Sigmoid colon (tissue), 6 donors: ENCODE measurements at regions not wholly inside any gene's neighbourhood (a gene's known extent, or its start where the extent isn't known, plus 50 kb on each side); places are given as distances from the start of the nearest gene placed in this dataset.

Experiments used
- DNase-seq: peaks from one replicate; pipeline ENCODE4 v3.0.0-alpha.2; 2019
- H3K27ac ChIP-seq, 4 donors: fragments of 200-600 bp; sonication (generic); one replicate each; pipeline ENCODE4 v1.5.1; 2016 to 2019; ENCODE audit warnings: mild to moderate bottlenecking in 1 of 4
- H3K27me3 ChIP-seq, 3 donors: fragments of 200-600 bp; sonication (generic); one replicate each; pipeline ENCODE4 v1.5.1; 2019; ENCODE audit warnings: mild to moderate bottlenecking in 1 of 3
- H3K36me3 ChIP-seq, 4 donors: fragments of 200-600 bp; sonication (generic); one replicate each; pipeline ENCODE4 v1.5.1; 2016 to 2019
- H3K4me1 ChIP-seq, 4 donors: fragments of 200-600 bp; sonication (generic); one replicate each; pipeline ENCODE4 v1.5.1; 2017 to 2019
- H3K4me3 ChIP-seq, 4 donors: fragments of 200-600 bp; sonication (generic); one replicate each; pipeline ENCODE4 v1.5.1; 2017 to 2019; ENCODE audit warnings: mild to moderate bottlenecking in 2 of 4, moderate library complexity in 1 of 4
- H3K9me3 ChIP-seq, 4 donors: fragments of 200-600 bp in 3 of 4; sonication (generic) in 3 of 4; one replicate each; pipeline versions ENCODE4 v1.5.1 to v1.6.1; 2013 to 2019
- EP300 ChIP-seq, 4 donors: sonication (generic); formaldehyde crosslinking; IDR thresholded peaks; one replicate each; pipeline ENCODE4 v1.6.1; 2017; ENCODE audit warnings: antibody characterized with exemption in 4 of 4
- POLR2A ChIP-seq, 2 donors: fragments of 450-650 bp; IDR thresholded peaks; one replicate each; pipeline ENCODE4 v1.6.1; 2016; ENCODE audit warnings: antibody characterized with exemption in 2 of 2, mild to moderate bottlenecking in 2 of 2, moderate library complexity in 2 of 2
- POLR2AphosphoS5 ChIP-seq, 4 donors: sonication (generic); formaldehyde crosslinking; IDR thresholded peaks; one replicate each; pipeline ENCODE4 v1.6.1; 2017; ENCODE audit warnings: antibody characterized with exemption in 4 of 4
- WGBS, 2 donors: extraction: QIAGEN DNeasy Blood & Tissue Kit; methylation state at CpG; one replicate each; pipeline ENCODE4 v1.1.7; 2013; 5-methylcytosine and 5-hydroxymethylcytosine counted together
- intact Hi-C: fragments of 100-400 bp; cut with DNase I; formaldehyde crosslinking; loops from one replicate; pipeline ENCODE4 v1.15.1; 2023
- TF ChIP-seq, protein P1 (sequence below), 4 experiments: fragments of 450-650 bp in 3 of 4; fragments of 200-600 bp in 1 of 4; IDR thresholded peaks; one replicate each; pipeline ENCODE4 v1.5.1; 2016 to 2019; ENCODE audit warnings: antibody characterized with exemption in 4 of 4, mild to moderate bottlenecking in 3 of 4, moderate library complexity in 2 of 4
- donor health status: healthy with polysubstance abuse.
- donor health status: healthy.

- Histone ChIP-seq H3K36me3 (no peaks in the 10 kb centered on the region), H3K4me1 (no peaks in the 10 kb centered on the region), H3K27me3 (no peaks in the 10 kb centered on the region), H3K27ac (no peak overlapping the region), H3K9me3 (no peaks in the 10 kb centered on the region), H3K4me3 (no peak overlapping the region)
- intact Hi-C loops, result no loop called here
- TF ChIP-seq POLR2AphosphoS5 (IDR thresholded peaks at IDR 0.05) (no peak), EP300 (IDR thresholded peaks at IDR 0.05) (no peak), POLR2A (IDR thresholded peaks at IDR 0.05) (no peak)
- TF ChIP-seq, protein P1, sequence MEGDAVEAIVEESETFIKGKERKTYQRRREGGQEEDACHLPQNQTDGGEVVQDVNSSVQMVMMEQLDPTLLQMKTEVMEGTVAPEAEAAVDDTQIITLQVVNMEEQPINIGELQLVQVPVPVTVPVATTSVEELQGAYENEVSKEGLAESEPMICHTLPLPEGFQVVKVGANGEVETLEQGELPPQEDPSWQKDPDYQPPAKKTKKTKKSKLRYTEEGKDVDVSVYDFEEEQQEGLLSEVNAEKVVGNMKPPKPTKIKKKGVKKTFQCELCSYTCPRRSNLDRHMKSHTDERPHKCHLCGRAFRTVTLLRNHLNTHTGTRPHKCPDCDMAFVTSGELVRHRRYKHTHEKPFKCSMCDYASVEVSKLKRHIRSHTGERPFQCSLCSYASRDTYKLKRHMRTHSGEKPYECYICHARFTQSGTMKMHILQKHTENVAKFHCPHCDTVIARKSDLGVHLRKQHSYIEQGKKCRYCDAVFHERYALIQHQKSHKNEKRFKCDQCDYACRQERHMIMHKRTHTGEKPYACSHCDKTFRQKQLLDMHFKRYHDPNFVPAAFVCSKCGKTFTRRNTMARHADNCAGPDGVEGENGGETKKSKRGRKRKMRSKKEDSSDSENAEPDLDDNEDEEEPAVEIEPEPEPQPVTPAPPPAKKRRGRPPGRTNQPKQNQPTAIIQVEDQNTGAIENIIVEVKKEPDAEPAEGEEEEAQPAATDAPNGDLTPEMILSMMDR (IDR thresholded peaks at IDR 0.05), result no peak
- WGBS, 2 donors, result 97 to 98% methylated on average over 6 of the region's 6 CpGs
- no peak for DNase-seq
Measured at GRCh38 chr1:172954476-172955150, 96.1 kb downstream of the TNFSF18 start.

DNA sequence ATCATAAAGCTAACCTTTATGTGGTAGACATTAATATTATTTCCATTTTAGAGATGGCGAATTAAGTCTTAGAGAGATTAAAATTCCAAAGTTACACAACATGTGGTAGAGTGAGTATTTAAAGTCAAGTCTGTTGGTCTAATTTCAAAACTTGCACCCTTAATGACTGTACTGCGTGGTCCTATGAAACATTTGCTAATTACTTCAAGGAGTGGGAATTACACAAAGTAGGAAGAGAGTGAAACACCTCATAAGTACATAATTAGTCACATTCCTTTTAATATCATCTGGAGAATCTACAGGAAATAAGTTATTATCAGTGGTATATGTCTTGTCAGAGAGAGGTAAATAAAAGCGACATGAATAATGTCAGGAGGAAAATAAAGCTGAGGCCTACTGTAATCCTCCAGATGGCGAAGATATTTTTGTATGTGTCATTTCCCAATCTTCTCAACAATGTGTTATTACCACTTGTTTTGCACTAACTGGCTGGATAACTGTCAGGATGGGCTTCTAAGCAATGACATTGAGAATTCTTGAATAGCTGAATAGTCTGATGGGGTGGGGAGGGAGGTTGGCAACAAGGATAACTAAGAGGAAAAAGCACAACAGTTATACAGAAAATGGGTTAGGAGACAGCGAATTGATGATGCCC, 95.5 kb downstream of the TNFSF18 start:
- H3K9me3 ChIP-seq, result no peaks in the 10 kb centered on the region
- peaks cover 0 to 5% (median under 1%) of the 10 kb centered on the region in 4 donors for H3K4me1 ChIP-seq
- no peak for DNase-seq
- intact Hi-C loops, result no loop called here
- no peaks in the 10 kb centered on the region for H3K36me3 ChIP-seq
- no peak overlapping the region for H3K27ac ChIP-seq
- no peaks in the 10 kb centered on the region for H3K27me3 ChIP-seq
- no peak overlapping the region for H3K4me3 ChIP-seq
- TF ChIP-seq POLR2A (IDR thresholded peaks at IDR 0.05), result no peak
- TF ChIP-seq, protein P1 (IDR thresholded peaks at IDR 0.05), result no peak
- no peak for TF ChIP-seq EP300 (IDR thresholded peaks at IDR 0.05)
- TF ChIP-seq POLR2AphosphoS5 (IDR thresholded peaks at IDR 0.05), result no peak
- 83 to 89% methylated on average over 5 of the region's 5 CpGs for WGBS, 2 donors

- TF ChIP-seq POLR2AphosphoS5 (IDR thresholded peaks at IDR 0.05) (no peak), EP300 (IDR thresholded peaks at IDR 0.05) (no peak), POLR2A (IDR thresholded peaks at IDR 0.05) (no peak)
- TF ChIP-seq, protein P1 (IDR thresholded peaks at IDR 0.05), result no peak
- WGBS, 2 donors, result 88 to 89% methylated on average over 1 of the region's 1 CpG
- H3K9me3 ChIP-seq, result no peaks in the 10 kb centered on the region
- peaks cover 0 to 14% (median 8%) of the 10 kb centered on the region in 4 donors for H3K4me1 ChIP-seq
- intact Hi-C loops, result no loop called here
- no peak overlapping the region for H3K4me3 ChIP-seq
- DNase-seq, result no peak
- H3K27me3 ChIP-seq, result no peaks in the 10 kb centered on the region
- no peak overlapping the region for H3K27ac ChIP-seq
- no peaks in the 10 kb centered on the region for H3K36me3 ChIP-seq
Measured at GRCh38 chr1:172956871-172957270, 93.9 kb downstream of the TNFSF18 start.

DNA sequence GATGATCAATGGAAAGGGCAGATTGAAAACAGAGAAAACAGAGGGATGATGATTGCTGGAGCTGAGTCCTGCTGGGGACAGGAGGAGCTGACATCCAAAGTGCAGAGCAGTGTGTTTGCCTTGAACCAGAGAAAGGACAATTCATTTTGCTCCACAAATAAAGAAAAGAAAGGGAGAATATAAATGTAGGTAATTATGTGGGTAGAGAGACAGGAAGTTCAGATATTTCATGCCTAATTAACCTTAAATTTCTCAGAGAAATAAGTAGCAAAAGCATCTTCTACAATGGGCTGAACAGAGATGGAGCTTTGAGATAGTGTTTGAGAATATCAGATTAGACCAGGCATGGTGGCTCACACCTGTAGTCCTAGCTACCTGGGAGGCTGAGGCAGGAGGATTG, 93.2 kb downstream of the TNFSF18 start:
- no peak for TF ChIP-seq EP300 (IDR thresholded peaks at IDR 0.05)
- TF ChIP-seq, protein P1 (IDR thresholded peaks at IDR 0.05), result no peak
- TF ChIP-seq POLR2AphosphoS5 (IDR thresholded peaks at IDR 0.05), result no peak
- TF ChIP-seq POLR2A (IDR thresholded peaks at IDR 0.05), result no peak
- intact Hi-C loops, result no loop called here
- no peak overlapping the region for H3K27ac ChIP-seq
- H3K4me3 ChIP-seq, result no peak overlapping the region
- H3K36me3 ChIP-seq, result no peaks in the 10 kb centered on the region
- DNase-seq, result no peak
- no peaks in the 10 kb centered on the region for H3K27me3 ChIP-seq
- H3K4me1 ChIP-seq, result peaks cover 0 to 14% (median 8%) of the 10 kb centered on the region in 4 donors
- no peaks in the 10 kb centered on the region for H3K9me3 ChIP-seq
